ENCODE measurements at regions not wholly inside any gene's neighbourhood (a gene's known extent, or its start where the extent isn't known, plus 50 kb on each side); places are given as distances from the start of the nearest gene placed in this dataset.

DNA sequence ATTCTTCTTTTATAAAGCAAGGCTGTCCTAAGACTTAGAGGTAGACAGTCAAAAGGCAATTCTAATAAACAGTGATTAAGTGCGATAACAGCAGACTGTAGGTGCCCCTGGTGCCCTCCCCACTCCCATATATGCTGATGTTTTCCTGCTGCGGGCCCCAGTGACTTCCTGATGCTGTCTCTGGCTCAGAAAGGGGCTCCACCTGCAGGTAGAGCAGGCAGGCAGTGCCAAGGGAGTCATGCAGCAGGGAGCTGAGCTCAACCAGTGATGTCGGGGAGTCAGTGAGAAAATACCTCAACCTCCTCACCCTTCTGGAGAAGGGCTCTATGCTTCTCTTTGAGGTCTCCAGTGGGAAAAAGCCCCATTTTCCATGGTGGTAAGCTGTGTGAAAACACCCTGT, 126.7 kb upstream of the SSTR4 start:
- TF ChIP-seq, protein P1, sequence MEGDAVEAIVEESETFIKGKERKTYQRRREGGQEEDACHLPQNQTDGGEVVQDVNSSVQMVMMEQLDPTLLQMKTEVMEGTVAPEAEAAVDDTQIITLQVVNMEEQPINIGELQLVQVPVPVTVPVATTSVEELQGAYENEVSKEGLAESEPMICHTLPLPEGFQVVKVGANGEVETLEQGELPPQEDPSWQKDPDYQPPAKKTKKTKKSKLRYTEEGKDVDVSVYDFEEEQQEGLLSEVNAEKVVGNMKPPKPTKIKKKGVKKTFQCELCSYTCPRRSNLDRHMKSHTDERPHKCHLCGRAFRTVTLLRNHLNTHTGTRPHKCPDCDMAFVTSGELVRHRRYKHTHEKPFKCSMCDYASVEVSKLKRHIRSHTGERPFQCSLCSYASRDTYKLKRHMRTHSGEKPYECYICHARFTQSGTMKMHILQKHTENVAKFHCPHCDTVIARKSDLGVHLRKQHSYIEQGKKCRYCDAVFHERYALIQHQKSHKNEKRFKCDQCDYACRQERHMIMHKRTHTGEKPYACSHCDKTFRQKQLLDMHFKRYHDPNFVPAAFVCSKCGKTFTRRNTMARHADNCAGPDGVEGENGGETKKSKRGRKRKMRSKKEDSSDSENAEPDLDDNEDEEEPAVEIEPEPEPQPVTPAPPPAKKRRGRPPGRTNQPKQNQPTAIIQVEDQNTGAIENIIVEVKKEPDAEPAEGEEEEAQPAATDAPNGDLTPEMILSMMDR (conservative IDR thresholded peaks at IDR 0.05), result no peak

DNA sequence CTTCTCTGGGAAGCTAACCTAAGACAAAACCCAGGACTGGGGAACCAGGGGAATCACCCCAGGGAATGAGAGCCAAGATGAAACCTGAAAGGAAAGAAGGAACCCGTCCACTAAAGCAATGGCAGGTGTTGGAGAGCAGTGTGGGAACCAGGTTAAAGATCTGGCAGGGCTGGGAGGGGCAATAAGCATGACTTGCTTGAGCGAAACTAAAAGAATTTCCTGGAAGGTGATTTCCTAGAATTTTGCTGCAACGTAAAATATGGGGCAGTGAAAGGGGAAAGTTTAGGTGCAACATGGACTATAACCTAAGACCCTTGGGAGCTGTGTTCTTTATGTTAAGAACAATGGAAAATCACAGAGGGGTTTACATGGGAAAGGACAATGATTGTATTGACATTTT, 126.2 kb upstream of the SSTR4 start:
- H3K27ac ChIP-seq, result no peak overlapping the region
- TF ChIP-seq, protein P1 (conservative IDR thresholded peaks at IDR 0.05), result no peak

More for the DNA sequence above, 126.7 kb upstream of the SSTR4 start:
- no peak overlapping the region for H3K27ac ChIP-seq

DNA sequence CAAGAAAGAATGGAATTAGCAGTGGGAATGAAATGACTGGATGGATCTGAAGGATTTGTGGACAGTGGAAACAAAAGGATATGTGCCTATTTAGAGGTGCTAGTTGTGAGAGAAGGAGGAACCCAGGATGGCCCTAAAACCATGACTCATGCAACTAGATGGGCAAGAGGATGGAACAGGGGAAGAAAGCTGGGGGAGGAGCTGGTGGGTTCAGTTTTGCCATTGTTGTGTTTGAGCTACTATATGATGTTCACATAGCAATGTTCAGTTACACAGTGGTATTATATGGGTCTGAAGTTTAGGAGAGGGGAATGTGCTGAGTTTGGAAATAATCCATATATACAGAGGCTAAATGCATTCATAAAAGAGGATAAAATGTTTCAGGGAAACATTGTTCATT, 125.7 kb upstream of the SSTR4 start:
- no peak overlapping the region for H3K27ac ChIP-seq
- TF ChIP-seq, protein P1 (conservative IDR thresholded peaks at IDR 0.05), result no peak

DNA sequence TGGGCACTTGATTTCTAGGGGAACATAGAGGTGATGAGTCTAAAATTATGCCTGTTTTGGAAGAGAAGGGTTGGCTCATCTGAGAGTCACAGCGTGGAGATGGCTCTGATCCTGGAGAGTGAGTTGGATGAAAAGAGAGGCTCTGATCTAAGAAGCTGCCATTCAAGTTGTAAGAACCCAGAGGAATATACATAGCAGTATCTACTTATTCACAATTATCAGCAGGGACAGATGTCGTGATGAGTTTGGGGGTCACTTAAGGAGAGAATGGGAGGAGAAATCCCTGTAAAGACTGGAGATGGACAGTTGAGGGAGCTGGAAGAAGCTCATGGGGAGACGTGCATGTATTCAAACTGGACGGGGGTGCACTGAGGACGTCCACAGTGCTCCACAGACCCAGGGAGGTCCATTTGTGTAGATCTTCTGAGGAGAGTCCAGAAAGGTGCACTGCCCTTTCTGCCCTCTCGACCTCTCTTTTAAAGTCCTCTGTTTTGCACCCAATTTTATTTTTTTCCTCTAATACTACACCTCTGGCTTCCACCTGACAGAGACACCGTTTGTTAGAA, 124.7 kb upstream of the SSTR4 start:
- H3K27ac ChIP-seq, result no peak overlapping the region
- TF ChIP-seq, protein P1 (conservative IDR thresholded peaks at IDR 0.05), result no peak

DNA sequence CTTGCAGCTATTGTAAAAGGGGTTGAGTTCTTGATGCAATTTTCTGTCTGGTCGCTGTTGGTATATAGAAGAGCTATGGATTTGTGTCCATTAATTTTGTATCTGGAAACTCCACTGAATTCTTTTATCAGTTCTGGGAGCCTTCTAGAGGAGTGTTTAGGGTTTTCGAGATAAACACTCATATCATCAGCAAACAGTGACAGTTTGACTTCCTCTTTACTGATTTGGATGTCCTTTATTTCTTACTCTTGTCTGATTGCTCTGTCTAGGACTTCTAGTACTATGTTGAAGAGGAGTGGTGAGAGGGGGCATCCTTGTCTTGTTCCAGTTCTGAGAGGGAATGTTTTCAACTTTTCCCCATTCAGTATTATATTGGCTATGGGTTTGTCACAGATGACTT, 120.8 kb upstream of the SSTR4 start:
- TF ChIP-seq, protein P1 (conservative IDR thresholded peaks at IDR 0.05), result no peak
- no peak overlapping the region for H3K27ac ChIP-seq

DNA sequence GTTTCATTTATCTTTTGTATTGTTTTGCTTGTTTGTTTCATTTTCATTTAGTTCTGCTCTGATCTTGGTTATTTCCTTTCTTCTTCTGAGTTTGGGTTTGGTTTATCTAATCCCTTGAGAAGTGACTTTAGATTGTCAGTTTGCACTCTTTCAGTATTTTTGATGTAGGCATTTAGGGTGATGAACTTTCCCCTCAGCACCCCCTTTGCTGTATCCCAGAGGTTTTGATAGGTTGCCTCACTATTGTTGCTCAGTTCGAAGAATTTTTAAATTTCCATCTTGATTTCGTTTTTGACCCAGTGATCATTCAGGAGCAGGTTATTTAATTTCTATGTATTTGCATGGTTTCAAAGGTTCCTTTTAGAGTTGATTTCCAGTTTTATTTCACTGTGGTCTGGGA, 119.6 kb upstream of the SSTR4 start:
- H3K27ac ChIP-seq, result no peak overlapping the region
- TF ChIP-seq, protein P1 (conservative IDR thresholded peaks at IDR 0.05), result no peak

DNA sequence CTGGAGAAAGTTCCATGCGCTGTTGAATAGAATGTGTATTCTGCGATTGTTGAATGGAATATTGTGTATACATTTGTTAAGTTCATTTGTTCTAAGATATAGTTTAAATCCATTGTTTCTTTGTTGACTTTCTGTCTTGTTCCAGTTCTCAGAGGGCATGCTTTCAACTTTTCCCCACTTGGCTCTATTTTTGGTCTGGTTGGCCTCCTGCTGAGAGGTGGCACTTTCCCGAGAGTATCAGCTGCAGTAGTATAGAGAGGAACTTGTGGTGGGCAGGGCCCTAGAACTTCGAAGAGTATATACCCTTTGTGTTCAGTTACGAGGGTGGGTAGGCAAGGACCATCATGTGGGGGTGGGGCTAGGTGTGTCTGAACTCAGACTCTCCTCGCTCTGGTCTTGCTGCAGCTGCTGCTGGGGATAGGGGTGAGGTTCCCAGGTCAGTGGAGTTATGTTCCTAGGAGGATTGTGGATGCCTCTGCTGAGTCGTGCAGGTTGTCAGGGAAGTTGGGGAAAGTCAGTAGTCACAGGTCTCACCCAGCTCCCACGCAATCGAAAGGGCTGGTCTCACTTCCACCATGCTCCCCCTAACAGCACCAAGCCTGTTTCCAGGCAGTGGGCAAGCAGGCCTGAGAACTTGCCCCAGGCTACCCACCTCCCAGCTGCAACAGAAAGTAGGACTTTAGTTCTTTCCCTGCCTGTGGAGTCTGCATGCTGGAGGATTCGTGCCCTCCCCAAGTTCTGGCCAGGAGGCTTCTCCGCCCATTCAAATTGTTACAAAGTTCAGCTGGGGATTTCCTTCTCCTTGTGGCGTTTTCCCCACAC, 118.9 kb upstream of the SSTR4 start:
- H3K27ac ChIP-seq, result no peak overlapping the region
- TF ChIP-seq, protein P1 (conservative IDR thresholded peaks at IDR 0.05), result no peak

Measured in VCaP (cell line).